CD8-positive, alpha-beta memory T cell (primary cell): ENCODE measurements at regions not wholly inside any gene's neighbourhood (a gene's known extent, or its start where the extent isn't known, plus 50 kb on each side); places are given as distances from the start of the nearest gene placed in this dataset.
"Not testable (repeated sequence)": the region's sequence is repeated elsewhere in the genome, so short reads cannot be mapped to it uniquely, and the experiment has no call there.

Source experiments
- CTCF ChIA-PET: fragments of 350-600 bp; sonication (Branson Sonifier 250); formaldehyde crosslinking; loops from one replicate; lab custom pipeline; 2021; ENCODE audit warnings: antibody characterized with exemption; lab: Charles Lee
- POLR2A ChIA-PET: fragments of 350-600 bp; sonication (Branson Sonifier 250); formaldehyde crosslinking; loops from one replicate; lab custom pipeline; 2021; ENCODE audit warnings: antibody characterized with exemption; lab: Charles Lee
- DNase-seq, 5 donors: peaks; one replicate each; pipeline versions ENCODE4 v3.0.0 to v3.0.0-alpha.2; 2020 to 2022; ENCODE audit warnings: mixed read lengths in 1 of 5
- H3K27ac ChIP-seq: one replicate; pipeline ENCODE4 v1.7.0; 2013; ENCODE audit warnings: low read depth, mild to moderate bottlenecking, low read length, moderate library complexity
- H3K27me3 ChIP-seq: 2 replicates; pipeline ENCODE4 v1.7.0; 2013; ENCODE audit warnings: low read length, mild to moderate bottlenecking; ENCODE audit not compliant: insufficient read depth, poor library complexity, severe bottlenecking
- H3K36me3 ChIP-seq: 2 replicates; pipeline ENCODE4 v1.7.0; 2013; ENCODE audit warnings: mild to moderate bottlenecking, low read length, moderate library complexity; ENCODE audit not compliant: insufficient read depth
- H3K4me1 ChIP-seq: 2 replicates; pipeline ENCODE4 v1.7.0; 2013; ENCODE audit warnings: mild to moderate bottlenecking, low read length, moderate library complexity; ENCODE audit not compliant: insufficient read depth
- H3K4me3 ChIP-seq: 2 replicates; pipeline ENCODE4 v1.7.0; 2013; ENCODE audit warnings: mild to moderate bottlenecking, low read length
- H3K9me3 ChIP-seq: 2 replicates; pipeline ENCODE4 v1.7.0; 2013; ENCODE audit warnings: mild to moderate bottlenecking, low read length
- H3K27ac Mint-ChIP-seq, 8 donors: one replicate each; pipeline ENCODE4 v1.8.0; 2020 to 2021; ENCODE audit warnings: mixed read lengths in 8 of 8, mild to moderate bottlenecking in 6 of 8, inconsistent platforms in 3 of 8, moderate library complexity in 3 of 8
- H3K27me3 Mint-ChIP-seq, 2 donors: one replicate each; pipeline ENCODE4 v1.8.0; 2020 to 2021; ENCODE audit warnings: mixed read lengths in 2 of 2, mild to moderate bottlenecking in 1 of 2, moderate library complexity in 1 of 2
- H3K36me3 Mint-ChIP-seq, 3 donors: one replicate each; pipeline ENCODE4 v1.8.0; 2020 to 2021; ENCODE audit warnings: mixed read lengths in 3 of 3, inconsistent platforms in 1 of 3, mild to moderate bottlenecking in 1 of 3
- H3K4me1 Mint-ChIP-seq, 3 donors: one replicate each; pipeline ENCODE4 v1.8.0; 2020 to 2021; ENCODE audit warnings: mixed read lengths in 3 of 3, inconsistent platforms in 1 of 3, mild to moderate bottlenecking in 1 of 3
- H3K4me3 Mint-ChIP-seq, 7 donors: one replicate each; pipeline ENCODE4 v1.8.0; 2020 to 2021; ENCODE audit warnings: mixed read lengths in 7 of 7, mild to moderate bottlenecking in 6 of 7, moderate library complexity in 4 of 7, inconsistent platforms in 2 of 7
- H3K9me3 Mint-ChIP-seq, 5 donors: one replicate each; pipeline ENCODE4 v1.8.0; 2020 to 2022; ENCODE audit warnings: mixed read lengths in 5 of 5, mild to moderate bottlenecking in 3 of 5, moderate library complexity in 2 of 5, inconsistent platforms in 1 of 5

DNA sequence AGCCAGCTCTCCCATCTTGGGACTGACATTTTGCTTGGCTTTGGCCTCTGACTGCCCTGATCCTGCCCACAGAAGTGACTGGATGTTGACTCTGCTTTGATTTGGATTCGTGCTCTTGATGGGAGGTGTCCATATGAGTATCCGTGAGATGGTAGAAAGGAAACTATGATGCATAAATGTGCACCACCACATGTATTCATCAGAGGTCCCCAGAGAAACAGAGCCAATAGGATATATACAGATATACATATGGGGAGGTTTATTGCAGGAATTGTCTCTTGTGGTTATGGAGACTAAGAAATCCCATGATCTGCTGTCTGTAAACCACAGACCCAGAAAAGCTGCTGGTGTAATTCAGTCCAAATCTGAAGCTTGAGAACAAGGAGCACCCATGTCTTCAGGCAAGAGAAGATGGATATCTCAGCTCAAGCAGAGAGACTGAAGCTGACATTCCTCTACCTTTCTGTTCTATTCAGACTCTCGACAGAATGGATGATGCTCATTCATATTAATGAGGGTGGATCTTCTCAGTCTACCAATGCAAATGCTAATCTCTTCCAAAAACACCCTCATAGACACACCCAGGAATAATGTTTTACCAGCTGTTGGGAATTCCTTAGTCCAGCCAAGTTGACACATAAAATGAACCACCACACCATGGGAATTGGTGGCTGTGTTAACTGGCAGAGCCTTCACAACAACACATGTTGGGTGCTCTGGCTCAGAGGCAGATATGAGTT lies 390.7 kb downstream of the CCSER2 start:
- no peaks in the 10 kb centered on the region for H3K27me3 ChIP-seq
- H3K9me3 Mint-ChIP-seq, result peaks cover 0 to 6% (median 2%) of the 10 kb centered on the region in 5 donors
- no peak overlapping the region for H3K4me3 ChIP-seq
- no peaks in the 10 kb centered on the region for H3K4me1 Mint-ChIP-seq
- DNase-seq, result no peak
- CTCF ChIA-PET, result no interaction called here
- H3K27me3 Mint-ChIP-seq, result peaks cover 5 to 8% of the 10 kb centered on the region in 2 donors
- no peak overlapping the region for H3K27ac Mint-ChIP-seq
- no peaks in the 10 kb centered on the region for H3K9me3 ChIP-seq
- H3K27ac ChIP-seq, result no peak overlapping the region
- H3K36me3 ChIP-seq, result no peaks in the 10 kb centered on the region
- H3K4me1 ChIP-seq, result no peaks in the 10 kb centered on the region
- H3K36me3 Mint-ChIP-seq, result no peaks in the 10 kb centered on the region
- POLR2A ChIA-PET, result no interaction called here
- H3K4me3 Mint-ChIP-seq, result no peak overlapping the region

DNA sequence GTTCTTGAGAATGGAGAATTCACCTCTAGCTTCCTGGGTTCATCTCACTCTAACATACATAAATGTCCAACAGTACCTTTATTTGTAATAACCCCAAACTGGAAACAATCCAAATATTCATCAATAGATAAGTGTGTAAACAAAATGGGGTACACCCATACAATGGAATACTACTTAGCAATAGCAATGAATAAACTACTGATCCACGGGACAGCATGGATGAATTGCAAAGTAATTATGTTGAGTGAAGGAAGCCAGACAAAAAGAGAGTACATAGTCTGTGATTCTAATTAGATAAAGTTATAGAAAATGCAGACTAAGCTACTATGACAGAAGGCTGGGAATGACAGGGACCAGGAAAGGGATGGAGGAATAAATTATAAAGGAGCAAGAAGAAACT lies 391.3 kb downstream of the CCSER2 start:
- Histone ChIP-seq H3K27me3 (no peaks in the 10 kb centered on the region), H3K9me3 (no peaks in the 10 kb centered on the region), H3K4me1 (no peaks in the 10 kb centered on the region), H3K27ac (no peak overlapping the region), H3K4me3 (no peak overlapping the region), H3K36me3 (no peaks in the 10 kb centered on the region)
- H3K9me3 Mint-ChIP-seq, result peaks cover 0 to 6% (median 2%) of the 10 kb centered on the region in 5 donors
- H3K27me3 Mint-ChIP-seq, result peaks cover 5 to 8% of the 10 kb centered on the region in 2 donors
- DNase-seq, result no peak
- no peaks in the 10 kb centered on the region for H3K36me3 Mint-ChIP-seq
- no peaks in the 10 kb centered on the region for H3K4me1 Mint-ChIP-seq
- H3K27ac Mint-ChIP-seq, result no peak overlapping the region
- CTCF ChIA-PET, result no interaction called here
- no peak overlapping the region for H3K4me3 Mint-ChIP-seq
- POLR2A ChIA-PET, result no interaction called here

- H3K27ac ChIP-seq, result no peak overlapping the region
- no peaks in the 10 kb centered on the region for H3K4me1 ChIP-seq
- no peak overlapping the region for H3K4me3 Mint-ChIP-seq
- no peak for DNase-seq
- H3K9me3 ChIP-seq, result no peaks in the 10 kb centered on the region
- H3K9me3 Mint-ChIP-seq, result peaks cover 0 to 15% (median 9%) of the 10 kb centered on the region in 5 donors
- ChIA-PET POLR2A (no interaction called here), CTCF (no interaction called here)
- H3K36me3 ChIP-seq, result no peaks in the 10 kb centered on the region
- peaks cover 0 to 1% of the 10 kb centered on the region in 2 donors for H3K27me3 Mint-ChIP-seq
- no peaks in the 10 kb centered on the region for H3K4me1 Mint-ChIP-seq
- H3K36me3 Mint-ChIP-seq, result no peaks in the 10 kb centered on the region
- H3K27ac Mint-ChIP-seq, result no peak overlapping the region
- H3K4me3 ChIP-seq, result no peak overlapping the region
- H3K27me3 ChIP-seq, result no peaks in the 10 kb centered on the region
Observed at GRCh38 chr10:84727398-84727797, 399.0 kb downstream of the CCSER2 start.

GRCh38 chr10:84739126-84739525 lies 410.7 kb downstream of the CCSER2 start:
- CTCF ChIA-PET, H3K4me1 ChIP-seq, H3K9me3 Mint-ChIP-seq, H3K27me3 ChIP-seq, H3K27ac Mint-ChIP-seq, POLR2A ChIA-PET, H3K4me1 Mint-ChIP-seq, H3K9me3 ChIP-seq, H3K27ac ChIP-seq, H3K27me3 Mint-ChIP-seq, DNase-seq, H3K36me3 Mint-ChIP-seq, H3K36me3 ChIP-seq, H3K4me3 Mint-ChIP-seq, H3K4me3 ChIP-seq: not testable (repeated sequence)

GRCh38 chr10:84739641-84740040 lies 411.3 kb downstream of the CCSER2 start:
- Mint-ChIP-seq H3K4me1 (no peaks in the 10 kb centered on the region), H3K36me3 (no peaks in the 10 kb centered on the region), H3K27ac (no peak overlapping the region), H3K9me3 (peaks cover 0 to 8% (median 6%) of the 10 kb centered on the region in 5 donors), H3K27me3 (no peaks in the 10 kb centered on the region), H3K4me3 (no peak overlapping the region)
- POLR2A ChIA-PET, result no interaction called here
- H3K4me3 ChIP-seq, result no peak overlapping the region
- CTCF ChIA-PET, result no interaction called here
- no peak for DNase-seq
- H3K9me3 ChIP-seq, result no peaks in the 10 kb centered on the region
- H3K4me1 ChIP-seq, result no peaks in the 10 kb centered on the region
- no peak overlapping the region for H3K27ac ChIP-seq
- H3K27me3 ChIP-seq, result no peaks in the 10 kb centered on the region
- no peaks in the 10 kb centered on the region for H3K36me3 ChIP-seq

GRCh38 chr10:84743483-84743882 lies 415.1 kb downstream of the CCSER2 start:
- Histone ChIP-seq H3K4me3 (no peak overlapping the region), H3K27me3 (no peaks in the 10 kb centered on the region), H3K9me3 (no peaks in the 10 kb centered on the region), H3K27ac (no peak overlapping the region), H3K4me1 (no peaks in the 10 kb centered on the region), H3K36me3 (no peaks in the 10 kb centered on the region)
- ChIA-PET POLR2A (no interaction called here), CTCF (no interaction called here)
- H3K4me1 Mint-ChIP-seq, result no peaks in the 10 kb centered on the region
- peaks cover 0 to 4% of the 10 kb centered on the region in 2 donors for H3K27me3 Mint-ChIP-seq
- DNase-seq, result no peak
- no peak overlapping the region for H3K27ac Mint-ChIP-seq
- H3K36me3 Mint-ChIP-seq, result no peaks in the 10 kb centered on the region
- peaks cover 0 to 10% (median 6%) of the 10 kb centered on the region in 5 donors for H3K9me3 Mint-ChIP-seq
- no peak overlapping the region for H3K4me3 Mint-ChIP-seq

DNA sequence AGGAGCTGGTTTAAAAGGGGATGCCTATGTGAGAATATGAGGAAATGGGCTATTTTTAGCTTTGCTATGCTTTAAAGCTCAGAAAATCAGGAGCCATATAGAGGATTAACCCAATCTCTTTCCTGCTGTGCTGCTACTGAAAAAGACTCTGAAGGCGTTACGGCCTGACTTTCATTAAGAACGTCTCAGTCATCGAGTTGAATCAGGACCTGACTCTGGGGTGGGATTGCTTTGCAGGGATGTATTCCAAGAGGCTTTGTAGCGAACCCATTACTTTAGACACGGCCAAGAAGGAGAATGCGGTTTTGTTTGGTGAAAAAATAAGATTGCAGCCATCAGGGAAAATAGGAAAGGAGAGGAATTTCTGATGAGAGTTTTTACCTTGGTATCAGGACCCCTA lies 426.9 kb downstream of the CCSER2 start:
- H3K4me1 Mint-ChIP-seq, result no peaks in the 10 kb centered on the region
- H3K4me1 ChIP-seq, result no peaks in the 10 kb centered on the region
- DNase-seq, result no peak
- no peak overlapping the region for H3K27ac Mint-ChIP-seq
- H3K36me3 ChIP-seq, result no peaks in the 10 kb centered on the region
- H3K4me3 Mint-ChIP-seq, result no peak overlapping the region
- no peak overlapping the region for H3K4me3 ChIP-seq
- no peaks in the 10 kb centered on the region for H3K36me3 Mint-ChIP-seq
- H3K27me3 ChIP-seq, result no peaks in the 10 kb centered on the region
- POLR2A ChIA-PET, result no interaction called here
- CTCF ChIA-PET, result no interaction called here
- no peaks in the 10 kb centered on the region for H3K9me3 ChIP-seq
- no peaks in the 10 kb centered on the region for H3K27me3 Mint-ChIP-seq
- H3K27ac ChIP-seq, result no peak overlapping the region
- H3K9me3 Mint-ChIP-seq, result peaks cover 0 to 5% (median 0%) of the 10 kb centered on the region in 5 donors

- H3K36me3 Mint-ChIP-seq, H3K9me3 Mint-ChIP-seq, H3K36me3 ChIP-seq, H3K27ac Mint-ChIP-seq, H3K9me3 ChIP-seq, POLR2A ChIA-PET, CTCF ChIA-PET, H3K27ac ChIP-seq, H3K4me3 ChIP-seq, DNase-seq, H3K4me1 Mint-ChIP-seq, H3K4me1 ChIP-seq, H3K27me3 ChIP-seq, H3K27me3 Mint-ChIP-seq, H3K4me3 Mint-ChIP-seq: not testable (repeated sequence)
Observed at GRCh38 chr10:84756653-84757052, 428.3 kb downstream of the CCSER2 start.
